Suprapubic skin (tissue), 4 donors: ENCODE measurements at regions not wholly inside any gene's neighbourhood (a gene's known extent, or its start where the extent isn't known, plus 50 kb on each side); places are given as distances from the start of the nearest gene placed in this dataset.

Source experiments
- DNase-seq, 2 donors: peaks; one replicate each; pipeline ENCODE4 v3.0.0-alpha.2; 2019; ENCODE audit warnings: low spot score in 2 of 2
- H3K27ac ChIP-seq: fragments of 200-600 bp; sonication (generic); one replicate; pipeline ENCODE4 v1.5.1; 2019
- H3K27me3 ChIP-seq: fragments of 200-600 bp; sonication (generic); one replicate; pipeline ENCODE4 v1.5.1; 2019
- H3K36me3 ChIP-seq: fragments of 200-600 bp; sonication (generic); one replicate; pipeline ENCODE4 v1.5.1; 2019
- H3K4me1 ChIP-seq: fragments of 200-600 bp; sonication (generic); one replicate; pipeline ENCODE4 v1.5.1; 2019
- H3K4me3 ChIP-seq: fragments of 200-600 bp; sonication (generic); one replicate; pipeline ENCODE4 v1.5.1; 2019; ENCODE audit warnings: mild to moderate bottlenecking
- H3K9me3 ChIP-seq: fragments of 200-600 bp; sonication (generic); one replicate; pipeline ENCODE4 v1.5.1; 2019
- CTCF ChIP-seq, 2 donors: fragments of 200-600 bp in 1 of 2; fragments of 450-650 bp in 1 of 2; sonication (generic) in 1 of 2; IDR thresholded peaks; one replicate each; pipeline ENCODE4 v1.5.1; 2016 to 2019; ENCODE audit warnings: antibody characterized with exemption in 2 of 2, mild to moderate bottlenecking in 1 of 2, moderate library complexity in 1 of 2
- EP300 ChIP-seq: sonication (generic); formaldehyde crosslinking; IDR thresholded peaks from one replicate; pipeline ENCODE4 v1.6.1; 2017; ENCODE audit warnings: antibody characterized with exemption
- POLR2A ChIP-seq, 2 donors: fragments of 450-650 bp; IDR thresholded peaks; one replicate each; pipeline ENCODE4 v1.6.1; 2017; ENCODE audit warnings: antibody characterized with exemption in 2 of 2, mild to moderate bottlenecking in 2 of 2, moderate library complexity in 2 of 2
- POLR2AphosphoS5 ChIP-seq, 3 donors: sonication (generic); formaldehyde crosslinking; IDR thresholded peaks; one replicate each; pipeline ENCODE4 v1.6.1; 2017; ENCODE audit warnings: antibody characterized with exemption in 3 of 3
- WGBS: methylation state at CpG from one replicate; pipeline ENCODE4 v1.1.5; 2018; 5-methylcytosine and 5-hydroxymethylcytosine counted together

GRCh38 chr6:105934708-105935107 is 151.4 kb upstream of the PRDM1 start:
- 92% methylated on average over 5 of the region's 5 CpGs for WGBS
- TF ChIP-seq CTCF (IDR thresholded peaks at IDR 0.05): no peak
- TF ChIP-seq EP300: no peak
- TF ChIP-seq POLR2AphosphoS5 (IDR thresholded peaks at IDR 0.05): no peak
- no peak for TF ChIP-seq POLR2A (IDR thresholded peaks at IDR 0.05)
- no peaks in the 10 kb centered on the region for H3K27me3 ChIP-seq
- H3K4me1 ChIP-seq: no peaks in the 10 kb centered on the region
- H3K4me3 ChIP-seq: no peak overlapping the region
- no peak overlapping the region for H3K27ac ChIP-seq
- H3K36me3 ChIP-seq: no peaks in the 10 kb centered on the region
- H3K9me3 ChIP-seq: no peaks in the 10 kb centered on the region
- no peak for DNase-seq

GRCh38 chr6:105932440-105932839 is 153.7 kb upstream of the PRDM1 start:
- H3K9me3 ChIP-seq: no peaks in the 10 kb centered on the region
- no peaks in the 10 kb centered on the region for H3K4me1 ChIP-seq
- no peak overlapping the region for H3K4me3 ChIP-seq
- no peaks in the 10 kb centered on the region for H3K27me3 ChIP-seq
- no peak for TF ChIP-seq EP300
- TF ChIP-seq POLR2AphosphoS5 (IDR thresholded peaks at IDR 0.05): no peak
- TF ChIP-seq CTCF (IDR thresholded peaks at IDR 0.05): no peak
- TF ChIP-seq POLR2A (IDR thresholded peaks at IDR 0.05): no peak
- H3K36me3 ChIP-seq: no peaks in the 10 kb centered on the region
- no peak for DNase-seq
- no peak overlapping the region for H3K27ac ChIP-seq
- 91% methylated on average over 2 of the region's 2 CpGs for WGBS

- no peaks in the 10 kb centered on the region for H3K36me3 ChIP-seq
- 61% methylated on average over 1 of the region's 1 CpG for WGBS
- H3K27ac ChIP-seq: no peak overlapping the region
- no peak for TF ChIP-seq CTCF (IDR thresholded peaks at IDR 0.05)
- no peaks in the 10 kb centered on the region for H3K4me1 ChIP-seq
- DNase-seq: no peak
- no peaks in the 10 kb centered on the region for H3K9me3 ChIP-seq
- no peak overlapping the region for H3K4me3 ChIP-seq
- no peaks in the 10 kb centered on the region for H3K27me3 ChIP-seq
These were observed 156.5 kb upstream of the PRDM1 start for GRCh38 chr6:105929626-105930025.

GRCh38 chr6:105926318-105926717 is 159.8 kb upstream of the PRDM1 start:
- Histone ChIP-seq H3K36me3 (no peaks in the 10 kb centered on the region), H3K27me3 (no peaks in the 10 kb centered on the region), H3K4me3 (no peak overlapping the region), H3K4me1 (no peaks in the 10 kb centered on the region), H3K27ac (no peak overlapping the region), H3K9me3 (no peaks in the 10 kb centered on the region)
- no peak for TF ChIP-seq POLR2A (IDR thresholded peaks at IDR 0.05)
- TF ChIP-seq POLR2AphosphoS5 (IDR thresholded peaks at IDR 0.05): no peak
- no peak for TF ChIP-seq EP300
- no peak for TF ChIP-seq CTCF (IDR thresholded peaks at IDR 0.05)
- WGBS: 60% methylated on average over 1 of the region's 1 CpG
- DNase-seq: no peak

- no peak for DNase-seq
- no peak overlapping the region for H3K27ac ChIP-seq
- no peaks in the 10 kb centered on the region for H3K36me3 ChIP-seq
- no peaks in the 10 kb centered on the region for H3K9me3 ChIP-seq
- no peaks in the 10 kb centered on the region for H3K4me1 ChIP-seq
- no peak overlapping the region for H3K4me3 ChIP-seq
- 97% methylated on average over 3 of the region's 3 CpGs for WGBS
- no peaks in the 10 kb centered on the region for H3K27me3 ChIP-seq
- TF ChIP-seq POLR2A (IDR thresholded peaks at IDR 0.05) (no peak), CTCF (IDR thresholded peaks at IDR 0.05) (no peak), POLR2AphosphoS5 (IDR thresholded peaks at IDR 0.05) (no peak), EP300 (no peak)
These were observed 160.4 kb upstream of the PRDM1 start for GRCh38 chr6:105925706-105926105.
